Renal cortical epithelial cell (primary cell): ENCODE measurements at regions not wholly inside any gene's neighbourhood (a gene's known extent, or its start where the extent isn't known, plus 50 kb on each side); places are given as distances from the start of the nearest gene placed in this dataset.

Experiments used
- DNase-seq: peaks from one replicate; pipeline ENCODE4 v3.0.0-alpha.2; 2011; ENCODE audit warnings: low read depth

- DNase-seq = no peak
These were observed 353.9 kb downstream of the DUSP6 start for GRCh38 chr12:88998421-88998820.

DNA sequence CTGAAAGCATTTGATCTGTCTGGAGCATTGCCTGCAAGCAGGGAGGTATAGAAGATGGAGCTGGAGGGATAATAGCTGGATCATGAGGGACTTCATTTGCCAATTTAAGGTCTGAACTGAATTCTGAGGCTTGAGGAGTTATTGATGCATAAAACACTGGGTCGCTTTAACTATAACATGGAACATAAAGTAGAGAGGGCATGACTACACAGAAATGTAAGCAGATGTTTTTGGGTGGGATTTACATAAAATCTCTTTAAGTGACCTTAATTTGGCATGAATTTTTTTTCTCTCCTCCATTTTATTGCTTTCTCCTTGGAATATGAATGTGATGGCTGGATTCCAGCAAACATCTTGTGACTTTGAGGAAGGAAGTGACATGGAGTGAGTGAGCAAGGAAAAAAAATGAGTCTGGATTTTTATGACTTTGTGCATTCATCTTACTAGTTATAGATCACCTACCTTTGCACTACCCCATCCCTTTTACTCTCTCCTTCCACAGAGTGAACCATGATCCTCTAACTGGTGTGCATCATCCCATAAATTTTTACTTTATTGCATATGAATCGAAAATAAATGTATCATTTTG lies 356.0 kb downstream of the DUSP6 start:
- DNase-seq = no peak

DNA sequence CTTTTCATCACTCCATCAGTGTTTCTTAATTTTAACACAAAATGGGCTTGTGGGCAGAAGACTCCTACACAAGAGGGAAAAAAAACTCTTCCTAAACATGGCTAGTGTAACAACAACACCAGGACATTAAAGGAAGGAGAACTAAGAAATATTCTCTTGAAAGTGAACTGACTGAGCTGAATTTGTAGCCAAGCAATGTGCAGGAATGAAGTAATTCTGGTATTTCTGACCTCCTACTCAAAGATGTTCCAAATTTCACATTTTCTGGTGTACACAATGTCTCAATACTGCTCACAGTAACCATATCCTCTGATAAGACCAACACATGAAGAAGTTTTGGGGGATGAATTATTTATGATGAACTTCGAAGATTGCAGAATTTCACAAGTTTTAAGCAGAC lies 357.3 kb downstream of the DUSP6 start:
- no peak for DNase-seq

DNA sequence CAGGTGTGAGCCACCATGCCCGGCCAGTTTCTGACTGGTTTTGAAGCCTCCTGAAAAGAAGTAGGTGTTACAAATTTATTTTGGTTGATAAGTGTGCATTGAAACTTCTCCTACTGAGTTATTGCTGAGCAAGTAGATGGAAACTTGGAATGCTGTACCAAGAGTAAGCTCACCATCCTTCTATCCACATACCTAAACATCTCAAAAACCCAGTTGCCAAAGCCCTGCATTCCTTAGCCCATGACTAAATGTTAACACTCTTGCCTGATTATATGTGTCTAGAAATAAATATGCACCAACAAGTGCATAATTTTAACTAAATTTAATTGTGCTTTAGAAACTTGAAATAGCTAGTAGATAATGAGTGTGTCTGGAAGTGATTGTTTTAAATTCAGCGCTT lies 357.8 kb downstream of the DUSP6 start:
- DNase-seq = no peak

GRCh38 chr12:88993651-88994050 lies 358.6 kb downstream of the DUSP6 start:
- DNase-seq = peak; percentile 82

- no peak for DNase-seq
These were observed 366.2 kb downstream of the DUSP6 start for GRCh38 chr12:88986056-88986455.

DNA sequence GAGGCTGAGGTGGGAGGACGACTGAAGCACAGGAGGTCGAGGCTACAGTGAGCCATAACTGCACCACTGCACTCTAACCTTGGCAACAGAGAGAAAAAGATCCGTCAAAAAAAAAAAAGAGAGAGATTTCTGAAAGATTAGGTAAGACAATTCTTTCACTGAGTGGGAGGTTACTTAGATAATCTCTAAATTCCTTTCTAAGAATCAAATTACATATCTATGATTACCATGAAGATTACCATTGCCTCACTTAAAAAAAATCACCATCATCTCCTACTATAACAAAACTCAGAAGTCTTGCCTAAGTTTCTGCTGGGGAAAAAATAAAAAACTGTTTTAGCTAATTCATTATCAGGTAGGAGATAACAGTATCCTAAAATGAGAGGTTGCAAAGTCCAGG lies 366.7 kb downstream of the DUSP6 start:
- DNase-seq = no peak

DNA sequence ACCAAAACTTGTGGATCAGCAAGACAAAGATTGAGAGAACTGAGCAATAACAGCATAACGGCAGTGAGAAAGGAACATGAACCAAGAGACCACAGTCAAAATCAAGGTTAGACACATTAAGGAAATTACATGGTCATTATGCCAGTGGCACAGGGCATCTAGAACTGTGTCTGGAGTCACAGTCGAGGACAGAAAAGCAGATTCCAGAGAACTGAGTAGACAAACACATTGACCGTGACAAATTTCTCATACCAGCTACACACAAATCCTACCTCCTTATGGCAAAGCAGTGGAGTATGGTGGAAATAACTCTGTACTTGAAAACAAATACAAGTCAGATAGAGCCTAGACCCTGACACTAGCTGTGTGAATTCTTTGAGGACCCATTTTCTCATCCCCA lies 367.3 kb downstream of the DUSP6 start:
- peak; percentile 8 for DNase-seq

DNA sequence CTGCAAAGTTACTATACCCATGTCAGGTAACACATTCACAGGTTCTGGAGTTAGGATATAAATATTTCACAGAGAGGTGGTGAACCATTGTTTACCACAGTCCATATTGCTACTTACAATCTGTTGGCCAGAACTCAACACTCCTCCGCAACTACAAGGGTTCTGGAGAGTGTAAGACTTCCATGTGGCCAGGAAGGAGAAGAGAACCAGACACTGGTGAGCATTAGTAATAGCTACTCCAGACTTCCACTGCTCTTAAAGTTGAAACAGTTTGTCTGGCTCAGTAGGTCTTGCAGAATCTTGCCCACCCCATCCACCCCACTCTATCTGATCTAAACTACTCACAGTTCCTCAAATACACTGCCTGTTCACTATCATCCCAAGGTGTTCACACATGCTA lies 369.6 kb downstream of the DUSP6 start:
- no peak for DNase-seq

GRCh38 chr12:88977115-88977514 lies 375.2 kb downstream of the DUSP6 start:
- no peak for DNase-seq

GRCh38 chr12:88973998-88974397 lies 378.3 kb downstream of the DUSP6 start:
- no peak for DNase-seq

DNA sequence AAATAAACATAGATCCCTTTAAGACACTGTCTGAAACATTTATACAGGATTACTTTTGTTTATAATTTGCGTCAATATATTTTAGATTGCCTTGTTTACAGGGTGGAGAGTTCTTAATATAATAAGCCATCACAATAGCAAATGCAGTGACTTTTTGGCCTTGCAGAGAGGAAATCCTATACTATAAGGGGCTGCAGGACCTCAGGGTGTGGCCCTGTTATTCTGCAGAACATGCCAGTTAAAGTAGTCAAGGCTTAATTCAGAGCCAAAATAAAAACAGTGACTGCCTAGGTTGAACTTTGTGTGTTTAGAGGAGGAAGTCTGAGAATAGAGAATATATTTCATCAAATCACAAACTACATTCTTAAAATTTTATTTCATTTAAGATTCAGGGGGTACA lies 381.6 kb downstream of the DUSP6 start:
- DNase-seq = no peak

- no peak for DNase-seq
These were observed 383.2 kb downstream of the DUSP6 start for GRCh38 chr12:88969127-88969526.

GRCh38 chr12:88960213-88960878 lies 380.1 kb upstream of the KITLG start:
- DNase-seq = peak; percentile 72

- no peak for DNase-seq
These were observed 378.7 kb upstream of the KITLG start for GRCh38 chr12:88958946-88959345.

DNA sequence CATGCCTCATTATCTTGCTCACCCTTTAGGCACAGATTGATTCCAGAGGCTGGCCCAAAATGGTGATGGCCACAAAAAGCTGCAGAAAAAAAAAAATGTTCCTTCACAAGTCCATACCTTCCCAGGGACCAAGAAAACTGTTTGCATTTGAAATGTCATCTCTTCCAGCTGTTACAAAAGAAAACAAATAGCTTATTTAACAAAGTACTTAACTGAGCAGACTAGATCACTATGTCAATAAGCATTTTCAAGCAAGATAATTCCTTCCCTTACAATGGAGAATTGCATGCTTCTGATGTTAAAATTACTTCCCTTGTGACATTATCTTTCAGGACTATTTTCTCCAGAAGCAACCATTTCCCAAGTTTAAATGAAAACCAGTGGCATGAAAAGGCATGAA lies 377.9 kb upstream of the KITLG start:
- no peak for DNase-seq

DNA sequence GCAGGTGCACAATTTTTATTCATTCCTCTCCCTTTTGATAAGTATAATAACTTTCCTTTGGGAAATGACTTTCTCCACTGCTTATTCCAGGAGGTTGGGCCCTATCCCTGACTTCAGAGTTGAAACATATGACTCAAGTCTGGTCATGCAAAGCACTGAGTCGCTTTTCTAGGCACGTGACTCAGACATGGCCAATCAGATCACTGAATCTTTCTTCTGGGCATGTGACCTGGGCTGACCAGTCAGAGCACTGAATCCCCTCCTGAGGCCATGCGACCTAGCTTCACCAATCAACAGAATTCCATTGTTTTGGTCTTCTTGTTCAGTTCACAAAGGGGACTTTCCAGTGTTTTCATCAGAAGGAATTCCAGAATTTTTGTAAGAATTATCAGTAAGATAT lies 377.1 kb upstream of the KITLG start:
- peak; percentile 40 for DNase-seq

- peak; percentile 78 for DNase-seq
These were observed 375.3 kb upstream of the KITLG start for GRCh38 chr12:88955531-88955930.

DNA sequence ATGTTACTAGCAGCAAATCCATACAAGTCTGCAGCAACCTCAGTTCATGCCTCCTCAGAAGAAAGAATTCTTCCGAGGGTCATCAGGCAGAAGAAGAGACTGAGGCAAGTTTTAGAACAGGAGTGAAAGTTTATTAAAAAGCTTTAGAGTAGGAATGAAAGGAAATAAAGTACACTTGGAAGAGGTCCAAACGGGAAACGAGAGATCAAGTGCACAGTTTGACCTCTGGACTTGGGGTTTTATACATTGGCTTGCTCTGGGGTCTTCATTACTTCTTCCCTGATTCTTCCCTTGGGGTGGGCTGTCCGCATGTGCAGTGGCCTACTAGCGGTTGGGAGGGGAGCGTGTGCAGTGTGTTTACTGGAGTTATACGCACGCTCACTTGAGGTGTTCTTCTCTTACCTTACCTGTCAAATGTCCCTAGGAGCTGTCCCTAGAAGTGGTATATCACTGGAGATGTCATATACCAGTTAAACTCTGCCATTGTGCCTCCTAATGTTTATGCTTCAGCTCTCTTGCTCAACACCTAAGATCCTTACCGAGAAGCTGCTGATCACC lies 372.8 kb upstream of the KITLG start:
- no peak for DNase-seq

GRCh38 chr12:88952562-88952942 lies 372.3 kb upstream of the KITLG start:
- DNase-seq = peak; percentile 51

DNA sequence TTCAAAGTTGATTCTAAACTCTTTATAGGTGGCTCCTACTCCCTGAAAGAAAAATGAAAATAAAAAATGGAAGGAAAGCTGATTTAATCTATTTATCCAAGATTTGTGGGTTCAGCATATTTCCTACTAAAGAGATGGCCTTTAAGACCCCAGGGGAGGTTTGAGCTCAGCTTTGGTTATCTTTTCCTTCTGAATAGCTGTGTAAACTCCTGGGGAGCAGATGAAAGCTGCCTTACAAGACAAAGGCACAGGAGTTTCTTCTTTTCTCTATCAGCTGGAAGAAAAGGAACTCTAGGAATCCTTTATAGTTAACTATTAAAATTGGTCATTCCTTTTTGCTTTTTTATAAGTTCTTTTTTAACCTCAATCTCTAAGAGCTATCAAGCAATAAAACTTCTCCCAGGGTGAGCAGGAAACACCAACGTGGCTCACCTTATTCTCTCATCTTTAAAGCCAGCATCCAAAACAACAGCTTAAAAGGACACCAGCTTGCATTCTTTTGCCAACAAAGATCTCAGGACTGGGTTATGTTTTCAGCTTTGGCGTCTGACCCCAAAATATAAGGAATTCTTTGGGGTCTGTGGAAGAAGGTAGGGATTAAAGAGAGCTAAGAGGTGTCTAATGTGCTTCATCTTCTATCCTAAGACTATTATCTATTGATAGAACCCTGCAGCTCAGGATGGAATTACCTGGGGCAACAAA lies 371.7 kb upstream of the KITLG start:
- DNase-seq = peak; percentile 32

DNA sequence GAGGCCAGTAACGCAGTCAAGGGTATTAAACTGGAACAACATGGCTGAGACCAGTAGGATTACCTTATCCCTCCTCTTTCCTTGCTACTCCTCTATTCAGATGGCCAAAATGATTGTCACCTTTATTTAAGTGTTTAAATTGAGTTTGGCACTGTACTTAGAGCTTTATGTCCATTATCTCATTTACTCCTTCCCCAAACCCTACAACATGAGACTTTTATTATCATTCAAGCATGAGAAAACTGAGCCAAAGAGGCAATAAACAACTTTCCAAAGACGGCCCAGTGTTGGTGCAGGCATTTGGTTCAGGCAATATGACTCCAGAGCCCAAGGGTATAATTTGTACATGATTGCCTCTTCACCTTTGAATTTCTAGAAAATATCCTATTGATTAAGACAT lies 370.9 kb upstream of the KITLG start:
- no peak for DNase-seq

GRCh38 chr12:88947486-88948043 lies 367.3 kb upstream of the KITLG start:
- DNase-seq = no peak
